Hematopoietic multipotent progenitor cell treated with erythropoietin and hydrocortisone succinate and interleukin-3 and kit ligand, for 17 days (in vitro differentiated cells): ENCODE measurements at regions not wholly inside any gene's neighbourhood (a gene's known extent, or its start where the extent isn't known, plus 50 kb on each side); places are given as distances from the start of the nearest gene placed in this dataset.
"Not testable (repeated sequence)": the region's sequence is repeated elsewhere in the genome, so short reads cannot be mapped to it uniquely, and the experiment has no call there.

Source experiments
- DNase-seq: peaks from one replicate; pipeline ENCODE4 v3.0.0-alpha.2; 2015; ENCODE audit warnings: low spot score

GRCh38 chr6:14999106-14999505 lies 246.8 kb upstream of the JARID2 start:
- DNase-seq, result no peak

DNA sequence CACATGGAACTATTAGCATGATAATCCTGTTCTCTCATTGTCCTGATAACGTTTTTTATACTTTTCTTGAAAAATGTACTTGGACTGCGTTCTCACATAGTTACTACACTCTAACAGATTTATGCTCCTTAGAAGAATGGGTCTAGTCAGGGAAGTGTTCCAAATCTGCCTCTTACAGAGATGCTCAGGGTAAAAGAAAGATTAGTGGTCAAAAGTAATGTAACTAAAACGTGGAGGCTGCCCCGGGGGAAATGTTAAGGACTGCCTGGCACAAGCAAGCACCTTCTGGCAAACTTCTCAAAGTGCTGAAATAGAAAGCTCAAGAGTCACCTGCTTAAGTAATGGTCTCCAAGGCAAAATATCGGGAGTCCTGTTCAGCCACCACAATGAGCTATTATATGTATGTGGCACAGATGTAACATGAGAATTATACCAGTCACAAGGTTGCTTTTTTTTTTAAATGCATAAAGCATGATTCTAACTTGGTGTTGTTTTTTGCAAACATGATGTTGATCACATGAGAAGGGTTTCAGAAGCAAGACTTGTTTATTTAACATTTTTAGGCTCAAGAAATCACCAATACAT lies 244.5 kb upstream of the JARID2 start:
- DNase-seq, result no peak

DNA sequence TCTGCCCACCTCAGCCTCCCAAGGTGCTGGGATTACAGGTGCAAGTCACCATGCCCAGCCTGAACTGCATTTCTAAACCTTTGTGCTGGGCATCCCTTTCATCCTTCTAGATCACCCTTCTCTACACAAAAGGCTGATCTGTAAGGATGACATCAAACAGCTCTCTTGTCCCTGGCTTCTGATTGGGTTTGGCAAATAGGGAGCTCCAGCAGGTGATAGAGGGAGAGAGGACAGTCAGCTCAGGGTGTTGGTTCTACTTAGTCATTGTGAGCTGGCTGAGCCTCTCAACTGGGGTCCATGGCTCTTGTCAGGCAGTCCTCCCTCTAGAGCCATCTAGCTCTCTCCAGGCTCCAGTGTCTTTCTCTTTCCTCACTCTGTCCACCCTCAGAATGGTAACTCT lies 237.6 kb upstream of the JARID2 start:
- DNase-seq, result no peak

DNA sequence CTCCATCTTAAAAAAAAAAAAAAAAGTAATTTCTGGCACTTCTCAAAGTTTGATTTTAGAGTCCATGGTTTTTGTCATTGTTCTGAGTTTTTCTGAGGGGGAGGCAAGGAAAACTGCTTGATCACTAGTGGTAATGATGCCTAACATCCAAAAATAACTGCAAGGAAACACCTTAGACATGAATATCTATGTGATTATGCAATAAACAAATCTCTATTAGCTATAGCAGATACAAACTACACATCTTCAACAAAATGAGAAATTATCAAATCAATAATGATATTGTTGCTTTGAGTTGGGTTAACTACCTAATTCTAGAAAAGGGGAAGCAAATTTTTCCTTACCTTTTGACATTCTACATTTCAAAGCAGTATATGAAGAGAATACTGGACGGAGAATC lies 230.9 kb upstream of the JARID2 start:
- DNase-seq, result no peak

DNA sequence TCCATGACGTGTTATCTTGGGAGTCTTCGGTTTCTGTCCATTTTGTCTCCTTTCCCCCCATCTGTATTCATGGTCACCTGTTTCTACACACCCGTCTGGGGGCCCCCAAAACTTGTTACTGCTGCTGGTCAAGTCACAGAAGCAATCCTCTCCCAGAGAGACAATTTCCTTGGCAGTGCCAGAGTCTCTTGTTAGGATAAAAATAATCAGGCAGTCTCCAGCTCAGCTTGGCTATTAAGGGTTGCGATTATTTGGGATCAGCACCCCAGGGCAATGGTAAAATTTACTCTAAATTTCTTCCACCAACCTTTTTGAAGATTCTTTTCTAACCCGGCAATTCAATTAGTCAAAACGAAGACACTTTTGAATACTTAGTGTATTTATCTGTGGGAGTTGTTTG lies 229.1 kb upstream of the JARID2 start:
- no peak for DNase-seq

GRCh38 chr6:15017261-15017660 lies 228.6 kb upstream of the JARID2 start:
- DNase-seq, result peak; percentile 62

GRCh38 chr6:15017803-15018202 lies 228.1 kb upstream of the JARID2 start:
- no peak for DNase-seq

DNA sequence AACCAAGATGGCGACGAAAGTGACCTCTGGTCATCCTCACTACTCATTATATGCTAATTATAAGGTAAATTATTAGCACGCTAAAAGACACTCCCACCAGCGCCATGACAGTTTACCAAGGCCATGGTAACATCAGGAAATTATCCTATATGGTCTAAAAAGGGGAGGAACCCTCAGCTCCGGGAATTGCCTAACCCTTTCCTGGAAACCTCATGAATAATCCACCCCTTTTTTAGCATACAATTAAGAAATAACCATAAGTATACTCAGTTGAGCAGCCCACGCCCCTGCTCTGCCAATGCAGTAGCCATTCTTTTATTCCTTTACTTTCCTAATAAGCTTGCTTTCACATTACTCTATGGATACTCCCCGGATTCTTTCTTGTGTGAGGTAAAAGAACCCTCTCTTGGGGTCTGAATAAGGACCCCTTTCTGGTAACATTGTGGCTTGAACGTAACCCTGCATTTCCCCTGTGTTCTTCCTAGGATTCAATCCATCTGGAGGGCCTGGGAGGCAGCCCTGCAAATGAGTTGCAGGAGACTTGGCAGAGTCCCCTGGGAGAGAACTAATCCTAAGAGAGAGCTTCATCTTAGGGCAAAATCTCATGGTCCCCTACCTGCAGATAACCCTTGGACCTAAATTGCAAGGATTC lies 225.6 kb upstream of the JARID2 start:
- DNase-seq, result no peak

- DNase-seq, result no peak
Observed at GRCh38 chr6:15021074-15021473, 224.8 kb upstream of the JARID2 start.

DNA sequence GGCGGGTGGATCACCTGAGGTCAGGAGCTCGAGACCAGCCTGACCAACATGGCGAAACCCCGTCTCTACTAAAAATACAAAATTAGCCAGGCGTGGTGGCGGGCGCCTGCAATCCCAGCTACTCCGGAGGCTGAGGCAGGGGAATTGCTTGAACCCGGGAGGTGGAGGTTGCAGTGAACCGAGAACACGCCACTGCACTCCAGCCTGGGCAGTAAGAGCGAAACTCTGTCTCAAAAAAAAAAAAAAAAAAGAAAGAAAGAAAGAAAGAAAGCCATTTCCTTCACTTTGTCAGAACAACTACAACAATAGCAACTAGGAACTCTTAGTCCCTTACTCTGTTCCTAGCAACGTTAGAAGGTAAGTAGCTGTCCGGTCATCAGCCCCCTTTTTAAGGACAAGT lies 222.9 kb upstream of the JARID2 start:
- not testable (repeated sequence) for DNase-seq

DNA sequence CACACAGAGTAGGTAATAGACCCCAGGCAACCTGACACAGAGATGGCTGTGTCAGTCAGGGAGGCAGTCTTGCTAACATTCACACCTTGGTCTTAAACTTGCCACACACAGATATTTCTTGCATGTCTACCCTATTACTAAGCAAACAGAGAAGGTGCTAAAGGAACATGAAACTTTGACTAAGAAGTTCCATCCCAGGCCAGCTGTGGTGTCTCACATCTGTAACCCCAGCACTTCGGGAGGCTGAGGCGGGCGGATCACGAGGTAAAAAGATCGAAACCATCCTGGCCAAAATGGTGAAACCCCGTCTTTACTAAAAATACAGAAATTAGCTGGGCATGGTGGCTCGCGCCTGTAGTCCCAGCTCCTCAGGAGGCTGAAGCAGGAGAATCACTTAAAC lies 222.4 kb upstream of the JARID2 start:
- no peak for DNase-seq

GRCh38 chr6:15025446-15025845 lies 220.4 kb upstream of the JARID2 start:
- no peak for DNase-seq

GRCh38 chr6:15026832-15027231 lies 219.0 kb upstream of the JARID2 start:
- no peak for DNase-seq

DNA sequence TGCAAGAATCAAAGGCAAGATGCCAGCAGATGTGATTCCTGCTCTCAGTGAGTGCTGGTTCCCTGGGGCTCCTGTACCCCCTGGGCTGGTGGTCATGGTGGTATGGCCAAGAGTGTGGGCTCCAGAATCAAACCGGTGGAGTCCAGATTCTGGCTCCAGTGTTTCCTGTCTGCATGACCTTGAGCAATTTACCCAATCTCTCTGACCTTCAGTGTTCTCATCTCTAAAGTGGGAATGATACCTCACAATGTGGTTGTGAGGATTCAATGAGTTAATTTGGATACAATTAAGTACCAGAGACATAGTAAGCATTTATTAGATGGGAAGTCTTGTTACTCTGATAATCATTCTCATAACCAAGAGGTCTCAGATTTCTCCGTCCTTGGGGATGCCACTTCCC lies 218.4 kb upstream of the JARID2 start:
- no peak for DNase-seq

DNA sequence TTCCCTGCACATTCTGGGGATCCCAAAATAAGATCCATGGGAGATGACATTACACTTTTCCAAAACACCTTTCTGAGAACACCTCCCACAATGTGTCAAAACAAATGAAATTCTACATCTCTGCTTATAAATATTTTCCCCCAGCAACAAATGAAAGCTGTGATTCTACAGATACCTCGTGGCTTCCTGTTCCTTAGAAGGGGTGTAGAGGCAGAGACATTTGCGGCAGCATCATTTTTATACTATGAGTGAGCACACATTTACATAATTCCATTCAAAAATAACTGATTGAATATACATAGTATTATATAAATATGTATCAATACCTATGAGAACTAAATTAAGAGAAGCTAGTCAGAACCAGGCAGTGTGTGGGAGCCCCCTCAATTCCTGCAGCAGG lies 213.9 kb upstream of the JARID2 start:
- no peak for DNase-seq

- DNase-seq, result no peak
Observed at GRCh38 chr6:15033850-15034203, 212.0 kb upstream of the JARID2 start.

GRCh38 chr6:15036690-15037245 lies 209.1 kb upstream of the JARID2 start:
- DNase-seq, result peak; percentile 89

DNA sequence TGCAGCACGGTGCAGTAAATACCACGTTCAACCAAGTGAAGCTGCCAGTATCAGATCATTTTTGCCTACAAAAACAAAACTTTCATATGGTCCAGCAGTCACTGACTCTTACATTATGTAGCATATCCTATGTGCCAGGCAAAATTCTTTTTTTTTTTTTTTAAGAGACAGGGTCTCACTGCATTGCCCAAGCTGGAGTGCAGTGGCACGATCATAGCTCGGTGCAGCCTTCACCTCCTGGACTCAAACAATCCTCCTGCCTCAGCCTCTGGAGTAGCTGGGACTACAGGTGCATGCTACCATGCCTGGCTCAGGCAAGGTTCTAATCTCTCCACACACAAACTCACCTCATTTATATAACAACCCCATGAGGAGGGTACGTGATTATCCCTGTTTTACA lies 208.6 kb upstream of the JARID2 start:
- DNase-seq, result no peak

DNA sequence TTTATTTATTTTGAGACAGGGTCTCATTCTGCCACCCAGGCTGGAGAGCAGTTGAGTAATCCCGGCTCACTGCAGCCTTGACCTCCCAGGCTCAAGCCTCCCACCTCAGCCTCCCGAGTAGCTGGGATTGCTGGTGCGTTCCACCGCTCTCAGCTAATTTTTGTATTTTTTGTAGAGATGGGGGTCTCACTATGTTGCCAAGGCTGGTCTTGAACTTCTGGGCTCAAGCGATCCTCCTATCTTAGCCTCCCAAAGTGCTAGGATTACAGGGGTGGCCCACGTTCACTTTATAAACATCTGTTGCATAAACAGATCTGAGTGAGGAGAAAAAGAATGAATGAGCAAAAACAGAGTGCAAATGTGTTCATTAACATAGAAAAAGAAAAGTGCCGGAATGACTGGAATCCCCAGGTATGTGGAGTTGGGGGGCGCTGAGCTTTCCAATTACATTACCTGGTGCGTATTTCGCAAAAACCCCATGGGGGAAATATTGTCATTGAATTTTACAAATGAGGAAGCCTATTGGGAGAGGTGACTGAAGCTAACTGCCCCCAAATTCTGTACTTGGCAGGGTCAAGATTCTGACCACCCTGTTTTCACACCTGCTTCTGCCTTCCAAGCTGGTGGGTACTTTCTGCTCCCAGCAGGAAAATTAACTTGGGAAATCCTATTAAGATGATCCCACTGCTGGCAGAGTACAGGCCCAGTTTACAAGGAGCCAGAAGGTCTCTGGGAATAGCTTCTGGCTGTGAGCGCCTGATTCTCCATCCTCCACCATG lies 207.7 kb upstream of the JARID2 start:
- no peak for DNase-seq

DNA sequence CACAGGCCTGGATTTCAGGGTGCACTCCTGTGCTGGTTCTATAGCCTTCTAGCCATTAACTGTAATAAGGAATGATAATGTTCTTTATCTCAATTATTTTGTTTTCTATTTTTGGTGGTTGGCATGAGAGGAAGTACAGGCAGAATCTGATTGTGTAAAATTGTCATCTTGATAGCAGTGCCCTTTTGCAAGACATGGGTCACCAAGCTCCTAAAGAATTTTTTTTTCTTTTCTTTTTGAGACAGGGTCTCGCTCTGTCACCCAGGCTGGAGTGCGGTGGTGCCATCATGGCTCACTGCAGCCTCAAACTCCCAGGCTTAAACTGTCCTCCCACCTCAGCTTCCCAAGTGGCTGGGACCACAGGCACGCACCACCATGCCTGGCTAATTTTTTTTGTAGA lies 206.7 kb upstream of the JARID2 start:
- no peak for DNase-seq

- no peak for DNase-seq
Observed at GRCh38 chr6:15042938-15043337, 202.9 kb upstream of the JARID2 start.

GRCh38 chr6:15044146-15044882 lies 201.6 kb upstream of the JARID2 start:
- DNase-seq, result no peak

GRCh38 chr6:15044948-15045347 lies 200.9 kb upstream of the JARID2 start:
- DNase-seq, result no peak
